ENCODE measurements at regions not wholly inside any gene's neighbourhood (a gene's known extent, or its start where the extent isn't known, plus 50 kb on each side); places are given as distances from the start of the nearest gene placed in this dataset.

- H3K27ac ChIP-seq (ENCODE audit: low read depth in 1 of 2, low read length in 2 of 2): no peak overlapping the region
- Mint-ChIP-seq H3K4me3 (no peak overlapping the region), H3K27ac (no peak overlapping the region), H3K9me3 (peaks cover 16% of the 10 kb centered on the region), H3K27me3 (no peaks in the 10 kb centered on the region), H3K36me3 (ENCODE audit: low read depth) (no peaks in the 10 kb centered on the region), H3K4me1 (ENCODE audit: low read depth) (no peaks in the 10 kb centered on the region)
- CTCF ChIA-PET: no interaction called here
- TF ChIP-seq CTCF (IDR thresholded peaks at IDR 0.05): no peak
- H3K27me3 ChIP-seq (ENCODE audit: control insufficient read depth in 1 of 2, insufficient read depth in 2 of 2, low read length in 2 of 2): no peaks in the 10 kb centered on the region
- peaks cover 0 to 12% of the 10 kb centered on the region in 2 experiments for H3K9me3 ChIP-seq (ENCODE audit: control insufficient read depth in 1 of 2, insufficient read depth in 1 of 2, low read length in 2 of 2)
- DNase-seq (no peak), ATAC-seq (ENCODE audit: poor library complexity) (no peak)
- no peaks in the 10 kb centered on the region for H3K36me3 ChIP-seq (ENCODE audit: insufficient read depth, low read length)
- H3K4me3 ChIP-seq (ENCODE audit: low read length): no peak overlapping the region
- intact Hi-C loops (cut with DNase I, micrococcal nuclease): no loop called here
- no peaks in the 10 kb centered on the region for H3K4me1 ChIP-seq (ENCODE audit: insufficient read depth, low read length)
- POLR2A ChIA-PET: no interaction called here
These were observed 149.9 kb downstream of the C6orf118 start for GRCh38 chr6:165159460-165159859.

GRCh38 chr6:165146456-165146855 is 162.9 kb downstream of the C6orf118 start:
- Histone ChIP-seq H3K27me3 (ENCODE audit: control insufficient read depth in 1 of 2, insufficient read depth in 2 of 2, low read length in 2 of 2) (no peaks in the 10 kb centered on the region), H3K4me1 (ENCODE audit: insufficient read depth, low read length) (no peaks in the 10 kb centered on the region), H3K36me3 (ENCODE audit: insufficient read depth, low read length) (no peaks in the 10 kb centered on the region), H3K4me3 (ENCODE audit: low read length) (no peak overlapping the region), H3K27ac (ENCODE audit: low read depth in 1 of 2, low read length in 2 of 2) (no peak overlapping the region), H3K9me3 (ENCODE audit: control insufficient read depth in 1 of 2, insufficient read depth in 1 of 2, low read length in 2 of 2) (peaks cover 4 to 10% of the 10 kb centered on the region in 2 experiments)
- ATAC-seq (ENCODE audit: poor library complexity): no peak
- Mint-ChIP-seq H3K4me3 (no peak overlapping the region), H3K9me3 (peaks cover 13% of the 10 kb centered on the region), H3K36me3 (ENCODE audit: low read depth) (no peaks in the 10 kb centered on the region), H3K27ac (no peak overlapping the region), H3K4me1 (ENCODE audit: low read depth) (no peaks in the 10 kb centered on the region), H3K27me3 (no peaks in the 10 kb centered on the region)
- no peak for TF ChIP-seq CTCF (IDR thresholded peaks at IDR 0.05)
- ChIA-PET CTCF (no interaction called here), POLR2A (no interaction called here)
- no peak for DNase-seq
- intact Hi-C loops (cut with DNase I, micrococcal nuclease): no loop called here

GRCh38 chr6:165135889-165136288 is 173.5 kb downstream of the C6orf118 start:
- Mint-ChIP-seq H3K4me3 (no peak overlapping the region), H3K27ac (no peak overlapping the region), H3K9me3 (peaks cover 9% of the 10 kb centered on the region), H3K4me1 (ENCODE audit: low read depth) (no peaks in the 10 kb centered on the region), H3K27me3 (no peaks in the 10 kb centered on the region), H3K36me3 (ENCODE audit: low read depth) (no peaks in the 10 kb centered on the region)
- intact Hi-C loops (cut with DNase I, micrococcal nuclease): no loop called here
- H3K27ac ChIP-seq (ENCODE audit: low read depth in 1 of 2, low read length in 2 of 2): no peak overlapping the region
- POLR2A ChIA-PET: no interaction called here
- no peak for TF ChIP-seq CTCF (IDR thresholded peaks at IDR 0.05)
- H3K9me3 ChIP-seq (ENCODE audit: control insufficient read depth in 1 of 2, insufficient read depth in 1 of 2, low read length in 2 of 2): peaks cover 6 to 17% of the 10 kb centered on the region in 2 experiments
- DNase-seq (no peak), ATAC-seq (ENCODE audit: poor library complexity) (no peak)
- no peak overlapping the region for H3K4me3 ChIP-seq (ENCODE audit: low read length)
- no peaks in the 10 kb centered on the region for H3K27me3 ChIP-seq (ENCODE audit: control insufficient read depth in 1 of 2, insufficient read depth in 2 of 2, low read length in 2 of 2)
- H3K4me1 ChIP-seq (ENCODE audit: insufficient read depth, low read length): no peaks in the 10 kb centered on the region
- no peaks in the 10 kb centered on the region for H3K36me3 ChIP-seq (ENCODE audit: insufficient read depth, low read length)
- CTCF ChIA-PET: no interaction called here

Data from CD4-positive, alpha-beta T cell (primary cell).